HepG2 (cell line): ENCODE measurements at regions not wholly inside any gene's neighbourhood (a gene's known extent, or its start where the extent isn't known, plus 50 kb on each side); places are given as distances from the start of the nearest gene placed in this dataset.

Source experiments
- CHD4 ChIP-seq: fragments of 200-600 bp; sonication (generic); IDR thresholded peaks from 2 replicates; pipeline ENCODE4 v1.7.0; 2017; ENCODE audit warnings: mild to moderate bottlenecking, low read length, borderline replicate concordance
- CREM ChIP-seq, 2 experiments: sonication (generic) in 1 of 2; formaldehyde crosslinking in 1 of 2; IDR thresholded peaks; 2 replicates each; pipeline versions ENCODE4 v1.4.0 to v1.6.1; 2016 to 2020; ENCODE audit warnings: antibody characterized with exemption in 1 of 2, mild to moderate bottlenecking in 1 of 2, missing genetic modification reagents in 1 of 2
- EHMT2 ChIP-seq: fragments of 200-600 bp; sonication (generic); IDR thresholded peaks from 2 replicates; pipeline ENCODE4 v1.7.0; 2017; ENCODE audit warnings: antibody characterized with exemption, low read depth, low read length, borderline replicate concordance
- FOSL2 ChIP-seq: sonication (generic); formaldehyde crosslinking; IDR thresholded peaks from 2 replicates; pipeline ENCODE4 v1.4.0; 2020; ENCODE audit warnings: missing genetic modification reagents
- GLMP ChIP-seq: sonication (generic); formaldehyde crosslinking; IDR thresholded peaks from 2 replicates; pipeline ENCODE4 v1.9.0; 2021; ENCODE audit warnings: missing genetic modification reagents, mild to moderate bottlenecking, borderline replicate concordance
- HOXA5 ChIP-seq: sonication (generic); formaldehyde crosslinking; IDR thresholded peaks from 2 replicates; pipeline ENCODE4 v1.4.0; 2020; ENCODE audit warnings: missing genetic modification reagents
- IRF2 ChIP-seq: IDR thresholded peaks from 2 replicates; pipeline ENCODE4 v1.6.1; 2018; ENCODE audit warnings: missing genetic modification reagents, missing compliant biosample characterization
- MTA3 ChIP-seq: sonication (generic); formaldehyde crosslinking; IDR thresholded peaks from 2 replicates; pipeline ENCODE4 v1.4.0; 2020; ENCODE audit warnings: missing genetic modification reagents
- NFE2L2 ChIP-seq: fragments of 150-350 bp; IDR thresholded peaks from 2 replicates; pipeline ENCODE4 v1.6.1; 2014; ENCODE audit warnings: low read length
- NKX3-1 ChIP-seq: sonication (generic); formaldehyde crosslinking; IDR thresholded peaks from 2 replicates; pipeline ENCODE4 v1.5.0; 2020; ENCODE audit warnings: missing genetic modification reagents
- PATZ1 ChIP-seq: sonication (generic); formaldehyde crosslinking; IDR thresholded peaks from 2 replicates; pipeline ENCODE4 v1.4.0; 2020; ENCODE audit warnings: missing genetic modification reagents
- RARG ChIP-seq: sonication (generic); formaldehyde crosslinking; IDR thresholded peaks from 2 replicates; pipeline ENCODE4 v1.4.0; 2020; ENCODE audit warnings: low read depth, mild to moderate bottlenecking, missing genetic modification reagents
- REXO4 ChIP-seq: sonication (generic); formaldehyde crosslinking; IDR thresholded peaks from 2 replicates; pipeline ENCODE4 v1.8.0; 2022; ENCODE audit warnings: missing genetic modification reagents, mild to moderate bottlenecking, borderline replicate concordance
- TMF1 ChIP-seq: sonication (generic); formaldehyde crosslinking; IDR thresholded peaks from 2 replicates; pipeline ENCODE4 v1.8.1; 2022; ENCODE audit warnings: low read depth, missing genetic modification reagents
- ZFYVE20 ChIP-seq: sonication (generic); formaldehyde crosslinking; IDR thresholded peaks from 2 replicates; pipeline ENCODE4 v1.8.0; 2023; ENCODE audit warnings: low read depth, mild to moderate bottlenecking, moderate library complexity, missing genetic modification reagents, borderline replicate concordance
- ZNF138 ChIP-seq: sonication (generic); formaldehyde crosslinking; IDR thresholded peaks from 2 replicates; pipeline ENCODE4 v1.5.0; 2020; ENCODE audit warnings: mild to moderate bottlenecking, low read depth, missing genetic modification reagents
- ZNF749 ChIP-seq: sonication (generic); formaldehyde crosslinking; IDR thresholded peaks from 2 replicates; pipeline ENCODE4 v1.8.0; 2022; ENCODE audit warnings: mild to moderate bottlenecking, missing genetic modification reagents, moderate library complexity, borderline replicate concordance
- ZNF782 ChIP-seq: sonication (generic); formaldehyde crosslinking; IDR thresholded peaks from 2 replicates; pipeline ENCODE4 v1.4.0; 2020; ENCODE audit warnings: missing genetic modification reagents, mild to moderate bottlenecking, borderline replicate concordance
- ZNF879 ChIP-seq: sonication (generic); formaldehyde crosslinking; IDR thresholded peaks from 2 replicates; pipeline ENCODE4 v1.8.1; 2023; ENCODE audit warnings: missing genetic modification reagents
- TF ChIP-seq, protein P1 (sequence below): sonication (generic); formaldehyde crosslinking; IDR thresholded peaks from 2 replicates; pipeline ENCODE4 v1.4.0; 2020; ENCODE audit warnings: low read depth, missing genetic modification reagents
- TF ChIP-seq, protein P2 (sequence below): sonication (generic); formaldehyde crosslinking; IDR thresholded peaks from 2 replicates; pipeline ENCODE4 v1.5.1; 2020; ENCODE audit warnings: missing genetic modification reagents, mild to moderate bottlenecking, borderline replicate concordance

DNA sequence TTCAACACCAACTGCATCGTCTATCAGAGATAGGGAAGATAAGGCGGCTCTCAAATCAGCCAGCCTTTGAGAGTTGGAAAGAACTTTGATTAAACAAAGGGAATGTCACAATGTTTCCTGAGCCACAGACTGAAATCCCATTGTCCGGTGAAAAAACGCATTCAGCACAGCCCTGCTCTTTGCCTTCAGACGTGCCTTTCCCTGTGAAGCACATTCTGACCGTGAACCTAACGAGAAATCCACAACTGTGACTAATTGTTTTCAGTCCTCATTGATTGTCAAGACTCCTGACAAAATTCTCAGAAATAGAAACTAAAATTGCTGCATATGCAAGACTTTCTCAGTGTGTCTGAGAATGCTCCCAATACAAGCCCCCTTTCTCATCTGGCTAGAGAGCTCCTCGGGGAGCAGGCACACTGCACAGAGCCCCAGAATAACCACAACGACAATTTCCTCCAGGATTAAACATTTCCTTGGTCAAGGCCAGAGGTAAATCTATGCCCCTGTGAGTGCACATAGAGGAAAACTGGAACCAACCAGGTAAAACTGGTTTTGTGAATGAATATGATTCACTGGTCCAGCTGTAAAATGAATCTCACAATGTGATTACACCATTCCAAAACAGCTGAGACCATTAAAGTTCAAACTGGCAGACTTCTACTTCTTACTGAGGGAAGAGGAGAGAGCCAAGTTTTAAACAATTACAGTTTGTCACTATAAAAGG lies 561.9 kb upstream of the ID2 start (continued):
- TF ChIP-seq, protein P1, sequence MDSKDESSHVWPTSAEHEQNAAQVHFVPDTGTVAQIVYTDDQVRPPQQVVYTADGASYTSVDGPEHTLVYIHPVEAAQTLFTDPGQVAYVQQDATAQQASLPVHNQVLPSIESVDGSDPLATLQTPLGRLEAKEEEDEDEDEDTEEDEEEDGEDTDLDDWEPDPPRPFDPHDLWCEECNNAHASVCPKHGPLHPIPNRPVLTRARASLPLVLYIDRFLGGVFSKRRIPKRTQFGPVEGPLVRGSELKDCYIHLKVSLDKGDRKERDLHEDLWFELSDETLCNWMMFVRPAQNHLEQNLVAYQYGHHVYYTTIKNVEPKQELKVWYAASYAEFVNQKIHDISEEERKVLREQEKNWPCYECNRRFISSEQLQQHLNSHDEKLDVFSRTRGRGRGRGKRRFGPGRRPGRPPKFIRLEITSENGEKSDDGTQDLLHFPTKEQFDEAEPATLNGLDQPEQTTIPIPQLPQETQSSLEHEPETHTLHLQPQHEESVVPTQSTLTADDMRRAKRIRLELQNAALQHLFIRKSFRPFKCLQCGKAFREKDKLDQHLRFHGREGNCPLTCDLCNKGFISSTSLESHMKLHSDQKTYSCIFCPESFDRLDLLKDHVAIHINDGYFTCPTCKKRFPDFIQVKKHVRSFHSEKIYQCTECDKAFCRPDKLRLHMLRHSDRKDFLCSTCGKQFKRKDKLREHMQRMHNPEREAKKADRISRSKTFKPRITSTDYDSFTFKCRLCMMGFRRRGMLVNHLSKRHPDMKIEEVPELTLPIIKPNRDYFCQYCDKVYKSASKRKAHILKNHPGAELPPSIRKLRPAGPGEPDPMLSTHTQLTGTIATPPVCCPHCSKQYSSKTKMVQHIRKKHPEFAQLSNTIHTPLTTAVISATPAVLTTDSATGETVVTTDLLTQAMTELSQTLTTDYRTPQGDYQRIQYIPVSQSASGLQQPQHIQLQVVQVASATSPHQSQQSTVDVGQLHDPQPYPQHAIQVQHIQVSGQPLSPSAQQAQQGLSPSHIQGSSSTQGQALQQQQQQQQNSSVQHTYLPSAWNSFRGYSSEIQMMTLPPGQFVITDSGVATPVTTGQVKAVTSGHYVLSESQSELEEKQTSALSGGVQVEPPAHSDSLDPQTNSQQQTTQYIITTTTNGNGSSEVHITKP, result no peak
- TF ChIP-seq CREM (IDR thresholded peaks at IDR 0.05), result peak; percentile 90
- TF ChIP-seq CREM (CRISPR knock-in tag; IDR thresholded peaks at IDR 0.05), result no peak
- TF ChIP-seq NKX3-1 (CRISPR knock-in tag), result peak; percentile 38; the same call in 1 of the 2 replicates
- no peak; the same call in 1 of the 2 replicates for TF ChIP-seq TMF1 (CRISPR knock-in tag)
- no peak for TF ChIP-seq ZNF782 (CRISPR knock-in tag)
- 0 out of 2 replicates have a peak, but pooled peaks have one; percentile 42 for TF ChIP-seq ZNF138 (CRISPR knock-in tag)
- TF ChIP-seq FOSL2 (CRISPR knock-in tag), result peak; percentile 94
- TF ChIP-seq CHD4, result no peak
- peak; percentile 65; the same call in 1 of the 2 replicates for TF ChIP-seq HOXA5 (CRISPR knock-in tag)
- TF ChIP-seq ZNF879 (CRISPR knock-in tag), result no peak
- TF ChIP-seq, protein P2, sequence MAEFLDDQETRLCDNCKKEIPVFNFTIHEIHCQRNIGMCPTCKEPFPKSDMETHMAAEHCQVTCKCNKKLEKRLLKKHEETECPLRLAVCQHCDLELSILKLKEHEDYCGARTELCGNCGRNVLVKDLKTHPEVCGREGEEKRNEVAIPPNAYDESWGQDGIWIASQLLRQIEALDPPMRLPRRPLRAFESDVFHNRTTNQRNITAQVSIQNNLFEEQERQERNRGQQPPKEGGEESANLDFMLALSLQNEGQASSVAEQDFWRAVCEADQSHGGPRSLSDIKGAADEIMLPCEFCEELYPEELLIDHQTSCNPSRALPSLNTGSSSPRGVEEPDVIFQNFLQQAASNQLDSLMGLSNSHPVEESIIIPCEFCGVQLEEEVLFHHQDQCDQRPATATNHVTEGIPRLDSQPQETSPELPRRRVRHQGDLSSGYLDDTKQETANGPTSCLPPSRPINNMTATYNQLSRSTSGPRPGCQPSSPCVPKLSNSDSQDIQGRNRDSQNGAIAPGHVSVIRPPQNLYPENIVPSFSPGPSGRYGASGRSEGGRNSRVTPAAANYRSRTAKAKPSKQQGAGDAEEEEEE (CRISPR knock-in tag), result no peak
- TF ChIP-seq REXO4, result no peak
- TF ChIP-seq RARG (CRISPR knock-in tag), result no peak
- TF ChIP-seq GLMP (CRISPR knock-in tag), result no peak
- 0 out of 2 replicates have a peak, but pooled peaks have one; percentile 48 for TF ChIP-seq EHMT2
- no peak for TF ChIP-seq ZFYVE20 (CRISPR knock-in tag)
- TF ChIP-seq IRF2 (CRISPR knock-in tag), result peak; percentile 85; the same call in 1 of the 2 replicates
- TF ChIP-seq ZNF749, result peak; percentile 90; the same call in 1 of the 2 replicates
- no peak for TF ChIP-seq NFE2L2
- peak; percentile 53 for TF ChIP-seq PATZ1 (CRISPR knock-in tag)
- no peak for TF ChIP-seq MTA3 (CRISPR knock-in tag)
